Stimulated activated CD4-positive, alpha-beta T cell treated with anti-CD3 and anti-CD28 coated beads, Interleukin-12 subunit alpha, Interleukin-12 subunit beta, amount 100 ng/mL, for 4 hours (primary cell): ENCODE measurements at regions not wholly inside any gene's neighbourhood (a gene's known extent, or its start where the extent isn't known, plus 50 kb on each side); places are given as distances from the start of the nearest gene placed in this dataset.
"Not testable (repeated sequence)": the region's sequence is repeated elsewhere in the genome, so short reads cannot be mapped to it uniquely, and the experiment has no call there.

Experiments
- DNase-seq: peaks from one replicate; pipeline ENCODE4 v3.0.0-alpha.2; 2020

- no peak for DNase-seq
Measured at GRCh38 chr5:112574536-112574935, 155.5 kb upstream of the EPB41L4A start.

DNA sequence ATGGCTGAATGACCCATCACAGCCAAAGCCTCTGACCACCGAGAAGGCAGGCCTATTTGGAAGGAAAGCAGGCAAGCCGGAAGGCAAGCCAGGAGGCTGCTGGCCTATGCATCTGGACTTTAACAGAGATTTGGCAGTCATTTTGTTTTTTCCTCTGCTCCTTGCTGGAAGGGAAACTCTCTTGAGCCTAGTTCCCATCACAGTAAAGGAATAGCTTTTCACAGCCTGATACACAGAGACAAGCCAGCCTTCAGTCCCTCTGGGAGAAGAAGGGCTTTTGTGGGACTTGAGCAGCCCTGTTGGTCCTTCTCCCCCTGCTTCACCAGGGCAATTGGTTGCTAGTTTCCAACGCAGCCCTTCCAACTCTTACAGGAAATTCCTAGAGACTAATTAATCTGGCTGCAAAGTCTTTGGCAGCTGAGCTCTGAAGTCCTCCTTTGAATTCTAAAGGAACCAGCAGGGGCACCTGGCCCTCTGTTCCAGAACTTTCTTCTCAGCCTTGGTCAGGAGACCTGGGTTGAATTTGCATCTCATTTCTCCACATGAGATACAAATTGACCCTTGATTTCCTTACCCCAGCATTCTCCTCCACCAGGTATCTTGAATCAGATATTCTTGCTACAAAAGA, 157.3 kb upstream of the EPB41L4A start:
- DNase-seq, result no peak

DNA sequence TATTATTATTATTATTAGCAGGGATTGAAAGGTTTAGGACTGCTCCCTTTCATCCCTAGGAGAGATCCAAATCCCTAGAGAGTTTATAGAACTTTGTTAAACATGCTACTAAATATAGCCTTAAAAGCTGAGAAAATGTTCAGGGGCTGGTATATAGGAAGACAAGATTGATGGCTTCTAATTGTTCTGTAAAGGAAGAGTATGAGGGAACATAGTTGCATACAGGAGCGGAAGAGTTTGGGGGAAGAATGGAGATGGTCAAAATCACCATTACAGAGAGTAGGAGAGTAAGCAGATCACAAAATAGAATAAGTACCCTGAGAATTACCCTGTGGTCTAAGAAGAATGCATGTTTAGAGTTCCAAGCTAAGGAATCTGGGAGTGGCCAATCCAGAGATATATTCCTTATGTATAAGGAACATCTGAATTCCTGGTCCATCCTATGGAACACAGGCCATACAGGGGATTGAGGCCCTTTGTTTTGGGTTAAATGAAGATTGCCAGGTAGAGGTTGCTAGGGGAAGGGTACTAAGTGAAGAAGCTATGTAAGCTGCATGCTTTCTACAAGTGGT, 158.0 kb upstream of the APC start:
- DNase-seq, result no peak

GRCh38 chr5:112581811-112582320, 155.8 kb upstream of the APC start:
- no peak for DNase-seq

GRCh38 chr5:112583166-112583565, 154.5 kb upstream of the APC start:
- DNase-seq, result no peak

DNA sequence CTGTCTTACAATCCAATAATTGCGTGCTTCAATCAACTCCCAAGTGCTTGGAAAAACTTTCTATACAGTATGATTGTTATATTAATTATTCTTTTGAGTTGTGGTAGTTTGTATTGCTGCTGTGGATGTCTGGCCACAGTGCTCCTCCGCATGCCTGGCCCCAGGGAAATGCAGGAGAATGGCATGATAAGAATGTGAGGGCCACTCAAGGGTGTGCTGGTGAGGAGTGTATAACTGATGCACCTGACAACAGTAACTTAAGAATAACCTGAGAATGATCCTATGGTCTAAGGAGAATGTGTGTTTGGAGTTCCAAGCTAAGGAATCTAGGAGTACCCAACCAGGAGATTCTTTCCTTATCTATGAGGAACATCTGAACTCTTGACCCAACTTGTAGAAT, 152.9 kb upstream of the APC start:
- DNase-seq, result no peak

DNA sequence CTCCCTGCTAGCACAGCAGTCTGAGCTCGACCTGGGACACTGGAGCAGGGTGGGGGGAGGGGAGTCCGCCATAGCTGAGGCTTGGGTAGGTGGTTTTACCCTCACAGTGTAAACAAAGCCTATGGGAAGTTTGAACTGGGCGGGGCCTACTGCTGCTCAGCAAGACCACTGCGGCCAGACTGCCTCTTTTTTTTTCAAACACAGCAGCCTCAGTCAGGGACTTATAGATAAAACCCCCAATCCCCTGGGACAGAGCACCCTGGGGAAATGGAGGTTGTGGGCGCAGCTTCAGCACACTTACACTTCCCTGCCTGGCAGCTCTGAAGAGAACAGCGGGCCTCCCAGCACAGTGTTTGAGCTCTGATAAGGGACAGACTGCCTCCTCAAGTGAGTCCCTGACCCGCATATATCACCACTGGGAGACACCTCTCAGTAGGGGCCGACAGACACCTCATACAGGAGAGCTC, 151.1 kb upstream of the APC start:
- DNase-seq, result no peak

- DNase-seq, result not testable (repeated sequence)
Measured at GRCh38 chr5:112590858-112591257, 146.8 kb upstream of the APC start.

- DNase-seq, result no peak
Measured at GRCh38 chr5:112594095-112594850, 143.4 kb upstream of the APC start.

- DNase-seq, result no peak
Measured at GRCh38 chr5:112594941-112595340, 142.7 kb upstream of the APC start.

- DNase-seq, result no peak
Measured at GRCh38 chr5:112597831-112598230, 139.9 kb upstream of the APC start.

- not testable (repeated sequence) for DNase-seq
Measured at GRCh38 chr5:112600510-112600909, 137.2 kb upstream of the APC start.

GRCh38 chr5:112604732-112605630, 132.7 kb upstream of the APC start:
- DNase-seq, result no peak

DNA sequence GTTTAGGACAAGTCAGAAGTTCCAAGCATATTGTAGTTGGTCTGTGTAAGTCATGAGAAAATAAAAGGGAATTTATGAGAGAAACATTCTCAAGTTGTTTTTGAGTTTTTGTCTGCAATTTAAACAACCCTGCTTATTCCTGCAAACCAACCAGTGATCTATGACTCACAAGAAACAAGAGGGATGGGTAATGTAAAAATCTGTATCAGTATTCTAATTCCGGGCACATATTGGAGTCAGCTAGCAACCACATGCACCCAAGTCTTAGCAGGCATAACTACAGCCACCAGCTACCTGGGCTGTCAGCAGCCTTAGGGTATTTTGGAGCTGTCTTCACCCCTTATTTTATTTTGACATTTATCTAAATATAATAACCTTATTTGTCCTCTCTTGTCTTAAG, 128.7 kb upstream of the APC start:
- DNase-seq, result no peak

DNA sequence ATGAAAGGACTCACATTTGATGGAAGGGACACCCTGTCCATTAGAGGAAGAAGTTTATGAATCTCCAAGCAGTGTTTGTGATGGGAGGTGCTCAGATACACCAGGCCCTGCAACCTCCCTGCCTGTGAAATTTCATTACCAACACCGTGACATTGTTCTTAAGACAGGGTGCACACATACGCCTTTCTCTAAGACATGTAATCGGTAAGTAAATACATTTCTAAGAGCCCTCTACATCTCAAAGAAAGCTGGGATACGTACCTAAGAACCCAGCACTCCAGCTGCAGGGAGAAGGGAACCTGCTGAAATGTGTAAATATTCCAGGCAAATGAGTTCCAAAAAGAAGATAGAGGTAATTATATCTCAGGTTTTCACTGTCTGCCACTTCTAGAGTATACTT, 125.0 kb upstream of the APC start:
- DNase-seq, result no peak

- no peak for DNase-seq
Measured at GRCh38 chr5:112614285-112614684, 123.4 kb upstream of the APC start.

DNA sequence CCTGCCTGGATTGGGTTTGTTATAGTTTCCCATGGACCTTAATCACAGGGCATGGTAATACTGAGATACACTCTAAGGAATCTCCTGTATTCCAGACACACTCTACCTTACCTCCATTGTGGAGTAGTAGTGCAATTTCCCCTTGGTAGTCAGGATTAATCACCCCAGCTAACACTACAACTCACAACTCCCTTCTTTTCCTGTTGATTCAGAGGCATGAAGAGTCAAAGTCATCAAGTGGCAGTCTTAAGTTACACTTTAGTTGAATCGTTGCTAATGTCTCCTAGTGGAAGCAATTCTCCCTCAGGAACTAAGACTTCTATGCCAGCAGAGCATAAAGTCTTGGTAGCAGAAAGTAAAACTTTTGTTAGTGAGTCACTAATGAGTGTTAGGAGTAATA, 122.7 kb upstream of the APC start:
- DNase-seq, result no peak

GRCh38 chr5:112616812-112617547, 120.7 kb upstream of the APC start:
- no peak for DNase-seq

DNA sequence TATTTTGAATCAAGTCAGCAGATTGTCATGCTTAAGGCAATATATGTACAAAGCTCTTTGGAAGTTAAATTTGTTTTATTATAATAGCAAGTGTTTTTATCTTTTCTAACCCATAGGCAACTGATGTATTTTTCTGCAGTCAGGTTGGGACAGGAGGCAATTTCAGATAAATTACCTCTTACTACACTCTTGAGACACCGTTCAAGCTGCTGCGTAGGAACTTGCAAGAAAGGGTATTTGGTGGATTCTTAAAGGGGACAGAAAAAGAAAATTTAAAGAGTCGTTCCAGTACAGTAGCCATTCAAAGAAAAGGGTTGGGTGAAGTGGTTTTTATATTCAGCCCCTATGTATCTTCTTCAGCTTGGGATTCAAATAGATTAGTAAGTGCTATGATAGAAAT, 112.4 kb upstream of the APC start:
- no peak for DNase-seq

DNA sequence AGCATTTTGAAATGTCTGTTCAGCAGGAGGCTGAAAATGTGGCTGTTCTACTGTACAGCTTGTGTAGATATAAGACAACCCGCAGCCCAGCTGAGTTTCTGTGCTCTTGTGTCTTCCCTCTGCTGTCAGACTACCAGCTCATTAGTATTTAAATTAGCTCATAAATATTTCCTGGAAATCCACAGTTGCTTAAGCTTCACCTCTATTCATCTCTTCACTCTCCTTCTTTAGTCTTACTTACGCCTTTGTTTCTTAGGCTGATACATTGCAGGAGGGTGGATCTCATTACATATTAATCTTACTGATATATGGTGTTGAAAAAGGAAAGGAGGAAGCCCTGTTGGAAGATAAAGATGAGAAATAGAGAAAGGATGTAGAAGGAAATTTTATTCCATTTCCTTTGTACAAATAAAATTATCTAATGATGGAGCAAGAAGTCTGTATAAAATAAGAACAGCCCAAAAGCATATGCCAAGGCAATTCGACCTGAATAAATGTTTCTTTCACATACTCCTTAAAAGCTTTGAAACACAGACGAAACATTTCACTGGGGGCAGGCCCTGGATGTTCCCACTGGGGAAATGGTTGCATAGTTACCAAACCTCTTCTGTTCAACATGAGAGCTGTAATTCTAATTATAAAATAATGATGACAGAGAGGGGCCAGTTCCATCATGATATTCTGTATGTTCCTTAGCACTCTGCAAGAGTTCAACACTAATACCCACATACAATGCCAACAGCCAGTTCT, 111.8 kb upstream of the APC start:
- no peak for DNase-seq

DNA sequence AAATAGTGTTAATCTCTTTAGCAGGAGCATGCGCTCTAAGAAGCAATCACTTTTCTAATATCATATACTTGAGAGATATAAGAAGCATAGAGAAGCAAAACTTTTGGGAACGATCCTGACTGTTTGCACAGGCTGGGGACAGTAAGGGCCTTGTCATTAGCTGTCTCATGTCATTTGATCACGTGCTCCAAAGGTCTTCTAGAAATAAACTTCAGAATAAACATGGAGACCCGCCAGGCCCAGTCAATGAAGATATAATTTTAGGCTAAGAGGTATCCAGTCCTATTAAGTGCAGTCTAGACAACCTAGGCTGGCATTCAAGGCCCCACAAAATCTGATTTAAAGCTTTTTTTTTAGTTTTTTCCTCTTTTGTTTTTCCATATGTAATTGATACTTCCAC, 111.0 kb upstream of the APC start:
- DNase-seq, result no peak
